ENCODE measurements at regions not wholly inside any gene's neighbourhood (a gene's known extent, or its start where the extent isn't known, plus 50 kb on each side); places are given as distances from the start of the nearest gene placed in this dataset.

DNA sequence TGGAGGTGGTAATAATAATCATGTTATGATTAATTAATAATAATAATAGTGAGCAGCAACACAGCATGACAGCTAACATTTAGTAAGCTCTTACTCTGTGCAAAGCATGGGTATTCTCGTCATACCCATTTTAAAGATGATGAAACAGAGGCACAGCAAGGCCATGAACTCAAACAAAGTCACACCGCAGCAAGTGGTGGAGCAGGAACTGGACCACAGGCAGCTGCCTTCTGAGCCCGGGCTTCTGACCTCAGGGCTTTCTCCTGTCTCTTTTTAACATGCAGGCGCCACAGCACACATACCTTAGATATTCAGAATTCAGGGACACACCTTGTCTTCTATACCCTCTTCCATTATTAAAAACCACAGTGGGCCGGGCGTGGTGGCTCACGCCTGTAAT, 50.7 kb upstream of the SPATA12 start:
- Histone ChIP-seq H3K27me3 (no peaks in the 10 kb centered on the region), H3K4me3 (no peak overlapping the region), H3K4me1 (peaks cover 4 to 31% (median 25%) of the 10 kb centered on the region in 9 donors), H3K27ac (peak overlapping the region in 1 of 10 donors; percentile 82), H3K9me3 (peaks cover 0 to 3% (median 0%) of the 10 kb centered on the region in 11 donors), H3K36me3 (no peaks in the 10 kb centered on the region)
- ATAC-seq: no peak
- 96 to 99% methylated on average over 7 of the region's 7 CpGs for WGBS, 2 donors
- intact Hi-C loops (cut with DNase I): loop anchor here in 4 of 10 donors (5.0 to 10.0 kb wide), 3 partner anchors 57 to 215 kb away; partner anchors contain the start of gene APPL1 (in 2 of the 4)
- TF ChIP-seq CTCF (IDR thresholded peaks at IDR 0.05): no peak
- DNase-seq: no peak

GRCh38 chr3:57009367-57009766, 51.1 kb upstream of the SPATA12 start:
- H3K36me3 ChIP-seq: no peaks in the 10 kb centered on the region
- peak overlapping the region in 1 of 10 donors; percentile 82 for H3K27ac ChIP-seq
- WGBS, 2 donors: 38 to 52% methylated on average over 7 of the region's 7 CpGs
- H3K9me3 ChIP-seq: peaks cover 0 to 3% (median 0%) of the 10 kb centered on the region in 11 donors
- peaks cover 4 to 31% (median 25%) of the 10 kb centered on the region in 9 donors for H3K4me1 ChIP-seq
- no peak overlapping the region for H3K4me3 ChIP-seq
- intact Hi-C loops (cut with DNase I): loop anchor here in 4 of 10 donors (5.0 to 10.0 kb wide), 3 partner anchors 58 to 215 kb away; partner anchors contain the start of gene APPL1 (in 2 of the 4)
- no peaks in the 10 kb centered on the region for H3K27me3 ChIP-seq
- no peak for TF ChIP-seq CTCF (IDR thresholded peaks at IDR 0.05)
- DNase-seq: peak; percentile 22 to 34
- ATAC-seq: peak in 6 of 8 donors; percentile 11 to 75 (median 40)

DNA sequence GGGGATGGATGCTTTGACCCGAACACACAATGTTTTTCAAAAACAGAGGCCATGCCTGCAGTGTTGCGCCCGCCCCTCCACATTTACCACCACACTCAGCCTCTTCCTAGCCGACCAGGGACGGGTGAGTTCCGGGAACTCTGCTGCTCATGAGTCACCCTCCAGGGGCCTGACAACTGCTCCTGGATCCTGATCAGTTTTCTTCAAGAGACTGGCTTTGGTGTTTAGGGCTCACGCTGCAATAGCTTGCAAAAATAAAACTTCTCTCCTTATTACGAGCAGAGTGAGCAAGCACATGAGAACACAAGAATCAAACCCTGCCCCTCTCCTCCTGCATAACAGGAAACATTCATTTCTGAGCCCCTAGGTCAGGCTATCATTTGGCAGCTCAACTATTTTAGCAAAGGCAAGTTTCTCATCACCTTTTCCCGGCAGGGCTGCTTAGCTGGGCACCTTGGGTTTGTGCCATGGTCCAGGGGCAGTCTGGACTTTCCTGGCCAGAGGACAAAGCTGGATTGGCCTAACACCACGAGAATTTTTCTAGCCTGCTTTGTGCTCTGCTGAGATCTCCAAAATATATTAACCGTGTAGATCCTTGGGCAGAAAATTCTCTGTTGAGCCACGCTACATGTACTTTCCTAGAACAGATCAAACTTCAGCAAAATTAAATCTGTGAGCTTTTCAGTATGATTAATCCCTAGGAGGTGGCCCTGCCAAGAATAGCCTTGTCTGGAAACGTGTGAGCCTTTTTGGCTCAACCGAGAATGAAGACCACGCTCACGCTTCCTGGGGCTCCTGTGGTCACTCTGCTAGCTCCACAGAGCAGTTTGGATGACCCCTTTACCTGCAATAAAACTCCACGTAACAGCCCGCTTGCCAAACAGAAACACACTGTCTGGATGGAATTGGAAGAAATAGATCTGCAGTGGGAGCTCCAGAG, 52.7 kb upstream of the SPATA12 start:
- Histone ChIP-seq H3K27me3 (no peaks in the 10 kb centered on the region), H3K4me1 (peaks cover 4 to 31% (median 25%) of the 10 kb centered on the region in 9 donors), H3K36me3 (no peaks in the 10 kb centered on the region), H3K9me3 (peaks cover 0 to 4% (median 0%) of the 10 kb centered on the region in 11 donors), H3K4me3 (peak overlapping the region in 1 of 10 donors; percentile 14), H3K27ac (peak overlapping the region in 8 of 10 donors; percentile 35 to 82 (median 68))
- no peak for TF ChIP-seq CTCF (IDR thresholded peaks at IDR 0.05)
- intact Hi-C loops (cut with DNase I): loop anchor here in 4 of 10 donors (5.0 to 10.0 kb wide), 3 partner anchors 60 to 217 kb away; partner anchors contain the start of gene APPL1 (in 2 of the 4)
- WGBS, 2 donors: 38 to 41% methylated on average over 18 of the region's 18 CpGs
- peak; percentile 65 to 92 (median 86) for ATAC-seq
- DNase-seq: peak; percentile 43 to 51

- Histone ChIP-seq H3K4me1 (peaks cover 4 to 31% (median 25%) of the 10 kb centered on the region in 9 donors), H3K4me3 (no peak overlapping the region), H3K9me3 (peaks cover 0 to 4% (median 0%) of the 10 kb centered on the region in 11 donors), H3K36me3 (no peaks in the 10 kb centered on the region), H3K27me3 (no peaks in the 10 kb centered on the region), H3K27ac (peak overlapping the region in 6 of 10 donors; percentile 62 to 82 (median 72))
- peak in 3 of 9 donors; percentile 13 to 33 (median 15) for TF ChIP-seq CTCF (IDR thresholded peaks at IDR 0.05)
- DNase-seq (no peak), ATAC-seq (no peak)
- WGBS, 2 donors: 52 to 57% methylated on average over 7 of the region's 7 CpGs
- intact Hi-C loops (cut with DNase I): loop anchor here in 4 of 10 donors (5.0 to 10.0 kb wide), 3 partner anchors 60 to 218 kb away; partner anchors contain the start of gene APPL1 (in 2 of the 4)
Observed at GRCh38 chr3:57006949-57007419, 53.5 kb upstream of the SPATA12 start.
